GM10266 (cell line): ENCODE measurements at regions not wholly inside any gene's neighbourhood (a gene's known extent, or its start where the extent isn't known, plus 50 kb on each side); places are given as distances from the start of the nearest gene placed in this dataset.

Experiments
- DNase-seq: peaks from one replicate; pipeline ENCODE4 v3.0.0; 2012; ENCODE audit errors: extremely low spot score
- CTCF ChIP-seq: IDR thresholded peaks from 2 replicates; pipeline ENCODE4 v1.5.1; 2012; ENCODE audit warnings: mild to moderate bottlenecking, low read depth; ENCODE audit not compliant: control insufficient read depth, insufficient read depth; ENCODE audit errors: missing control alignments

- no peak for TF ChIP-seq CTCF
- no peak for DNase-seq
Observed at GRCh38 chr1:233544304-233544703, 69.6 kb upstream of the KCNK1 start.

- TF ChIP-seq CTCF: no peak
- DNase-seq: no peak
Observed at GRCh38 chr1:233547726-233548125, 66.2 kb upstream of the KCNK1 start.

- TF ChIP-seq CTCF: no peak
- no peak for DNase-seq
Observed at GRCh38 chr1:233549404-233549803, 64.5 kb upstream of the KCNK1 start.

GRCh38 chr1:233549917-233550316 lies 64.0 kb upstream of the KCNK1 start:
- DNase-seq: no peak
- no peak for TF ChIP-seq CTCF

- DNase-seq: no peak
Observed at GRCh38 chr1:233554037-233554436, 59.9 kb upstream of the KCNK1 start.

GRCh38 chr1:233561708-233562426 lies 52.0 kb upstream of the KCNK1 start:
- TF ChIP-seq CTCF: no peak
- DNase-seq: no peak

More at GRCh38 chr1:233554037-233554436, 59.9 kb upstream of the KCNK1 start:
- TF ChIP-seq CTCF: no peak
